ENCODE measurements at regions not wholly inside any gene's neighbourhood (a gene's known extent, or its start where the extent isn't known, plus 50 kb on each side); places are given as distances from the start of the nearest gene placed in this dataset.

- Histone ChIP-seq H3K4me1 (no peaks in the 10 kb centered on the region), H3K36me3 (no peaks in the 10 kb centered on the region), H3K4me3 (no peak overlapping the region), H3K27ac (no peak overlapping the region), H3K9me3 (no peaks in the 10 kb centered on the region), H3K27me3 (no peaks in the 10 kb centered on the region)
- intact Hi-C loops (cut with DNase I) = no loop called here
- DNase-seq (ENCODE audit: extremely low spot score in 2 of 2) = no peak
- TF ChIP-seq POLR2A (IDR thresholded peaks at IDR 0.05) (no peak), CTCF (IDR thresholded peaks at IDR 0.05) (no peak), POLR2AphosphoS5 (IDR thresholded peaks at IDR 0.05; ENCODE audit: insufficient read depth in 1 of 2, low read depth in 1 of 2) (no peak)
Measured at GRCh38 chr18:64244571-64244970, 95.7 kb upstream of the LINC00305 start.

DNA sequence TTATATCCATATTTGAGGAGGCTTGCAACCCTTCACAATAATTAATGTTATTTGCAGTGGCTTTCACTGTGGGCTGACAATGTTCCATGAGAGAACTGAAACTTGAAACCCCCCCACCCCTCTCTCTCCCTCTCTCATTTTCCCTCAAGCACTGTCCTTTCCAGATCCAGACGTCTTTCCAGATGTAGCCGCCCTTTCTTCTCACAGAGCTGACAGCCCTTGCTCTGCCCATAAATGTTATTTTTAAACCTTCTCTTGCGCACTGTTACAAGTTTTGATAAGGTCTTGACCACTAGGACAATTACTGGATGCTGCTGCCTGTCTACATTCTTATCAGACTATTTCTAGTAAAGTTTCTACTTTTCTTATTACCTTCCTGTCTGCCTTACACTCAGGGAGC lies 91.4 kb upstream of the LINC00305 start:
- H3K4me3 ChIP-seq = no peak overlapping the region
- no peak overlapping the region for H3K27ac ChIP-seq
- H3K4me1 ChIP-seq = no peaks in the 10 kb centered on the region
- H3K27me3 ChIP-seq = no peaks in the 10 kb centered on the region
- H3K36me3 ChIP-seq = no peaks in the 10 kb centered on the region
- H3K9me3 ChIP-seq = no peaks in the 10 kb centered on the region
- TF ChIP-seq POLR2A (IDR thresholded peaks at IDR 0.05) (no peak), POLR2AphosphoS5 (IDR thresholded peaks at IDR 0.05; ENCODE audit: insufficient read depth in 1 of 2, low read depth in 1 of 2) (no peak), CTCF (IDR thresholded peaks at IDR 0.05) (no peak)
- no peak for DNase-seq (ENCODE audit: extremely low spot score in 2 of 2)
- intact Hi-C loops (cut with DNase I) = no loop called here

DNA sequence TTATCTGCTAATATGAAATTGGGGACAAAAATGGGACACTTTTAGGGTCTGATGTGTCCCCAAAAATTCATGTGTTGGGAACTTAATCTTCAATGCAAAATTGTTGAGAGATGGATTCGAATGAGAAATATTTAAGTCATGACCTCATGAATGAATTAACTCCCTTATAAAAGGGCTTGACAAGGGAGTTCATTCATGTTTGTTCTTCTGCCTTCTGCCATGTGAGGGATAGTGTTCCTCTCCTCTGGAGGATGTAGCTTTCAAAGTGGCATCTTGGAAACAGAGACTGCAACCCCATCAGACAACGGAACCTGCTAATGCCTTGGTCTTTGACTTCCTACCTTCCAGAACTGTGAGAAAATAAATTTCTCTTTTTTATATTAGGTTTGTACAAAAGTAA lies 89.2 kb upstream of the LINC00305 start:
- intact Hi-C loops (cut with DNase I) = no loop called here
- TF ChIP-seq POLR2A (IDR thresholded peaks at IDR 0.05) (no peak), CTCF (IDR thresholded peaks at IDR 0.05) (no peak), POLR2AphosphoS5 (IDR thresholded peaks at IDR 0.05; ENCODE audit: insufficient read depth in 1 of 2, low read depth in 1 of 2) (no peak)

DNA sequence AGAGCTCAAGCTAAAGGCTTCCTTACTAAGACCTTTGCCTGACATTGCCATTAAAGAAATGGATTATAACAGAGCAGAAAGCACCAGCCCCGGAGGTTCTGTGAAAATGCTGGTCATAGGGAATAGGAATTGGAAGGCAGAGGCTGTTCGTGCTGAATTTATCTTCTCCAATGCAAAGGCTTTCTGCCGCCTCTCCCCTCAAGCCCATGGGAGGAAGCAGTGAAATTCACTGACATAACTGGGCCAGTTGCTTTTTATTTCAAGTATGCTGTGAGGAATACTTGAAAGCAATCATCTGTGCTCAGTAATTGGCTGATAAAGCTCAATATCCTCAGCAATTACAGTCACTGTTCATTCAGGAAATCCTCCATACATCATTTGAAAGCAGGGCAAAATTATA lies 85.4 kb upstream of the LINC00305 start:
- Histone ChIP-seq H3K4me1 (no peaks in the 10 kb centered on the region), H3K9me3 (no peaks in the 10 kb centered on the region), H3K4me3 (no peak overlapping the region), H3K27ac (no peak overlapping the region), H3K36me3 (no peaks in the 10 kb centered on the region), H3K27me3 (no peaks in the 10 kb centered on the region)
- no peak for TF ChIP-seq CTCF (IDR thresholded peaks at IDR 0.05)
- TF ChIP-seq POLR2A (IDR thresholded peaks at IDR 0.05) = no peak
- no peak for TF ChIP-seq POLR2AphosphoS5 (IDR thresholded peaks at IDR 0.05; ENCODE audit: insufficient read depth in 1 of 2, low read depth in 1 of 2)
- DNase-seq (ENCODE audit: extremely low spot score in 2 of 2) = no peak
- intact Hi-C loops (cut with DNase I) = no loop called here

More for the DNA sequence above, 89.2 kb upstream of the LINC00305 start:
- Histone ChIP-seq H3K4me3 (no peak overlapping the region), H3K27me3 (no peaks in the 10 kb centered on the region), H3K4me1 (no peaks in the 10 kb centered on the region), H3K36me3 (no peaks in the 10 kb centered on the region), H3K27ac (no peak overlapping the region), H3K9me3 (no peaks in the 10 kb centered on the region)
- DNase-seq (ENCODE audit: extremely low spot score in 2 of 2) = no peak

DNA sequence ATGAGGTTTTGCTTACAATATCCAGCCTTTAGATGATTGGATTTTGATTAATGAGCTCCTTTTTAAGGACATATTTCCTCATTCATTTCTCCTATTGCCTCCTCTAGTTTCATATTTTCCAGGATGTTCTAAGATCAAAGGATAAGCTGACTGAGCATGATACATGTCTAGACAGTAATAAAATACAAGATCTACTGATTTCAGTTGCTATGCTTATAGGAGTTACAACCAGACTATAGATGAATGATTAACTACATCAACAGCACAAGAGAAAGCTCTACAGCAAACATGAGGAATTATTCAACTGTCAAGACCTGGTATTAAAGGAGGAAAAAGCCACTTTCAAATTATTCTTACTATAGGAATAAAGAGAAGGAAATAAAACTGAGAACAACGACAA lies 85.0 kb upstream of the LINC00305 start:
- intact Hi-C loops (cut with DNase I) = no loop called here
- TF ChIP-seq POLR2AphosphoS5 (IDR thresholded peaks at IDR 0.05; ENCODE audit: insufficient read depth in 1 of 2, low read depth in 1 of 2) = no peak
- TF ChIP-seq POLR2A (IDR thresholded peaks at IDR 0.05) = no peak
- TF ChIP-seq CTCF (IDR thresholded peaks at IDR 0.05) = no peak

More for the DNA sequence above, 85.0 kb upstream of the LINC00305 start:
- Histone ChIP-seq H3K4me3 (no peak overlapping the region), H3K27me3 (no peaks in the 10 kb centered on the region), H3K9me3 (no peaks in the 10 kb centered on the region), H3K36me3 (no peaks in the 10 kb centered on the region), H3K4me1 (no peaks in the 10 kb centered on the region), H3K27ac (no peak overlapping the region)
- DNase-seq (ENCODE audit: extremely low spot score in 2 of 2) = no peak
